ENCODE measurements at regions not wholly inside any gene's neighbourhood (a gene's known extent, or its start where the extent isn't known, plus 50 kb on each side); places are given as distances from the start of the nearest gene placed in this dataset.

GRCh38 chr15:98555173-98555515 is 93.2 kb upstream of the IGF1R start:
- H3K9me3 Mint-ChIP-seq (ENCODE audit: low read depth, unreplicated experiment), result no peaks in the 10 kb centered on the region
- intact Hi-C loops (cut with micrococcal nuclease; ENCODE audit: unreplicated experiment), result no loop called here
- no peak for DNase-seq
- BruUV-seq (replicated peaks), result no TSS peak
- TF ChIP-seq CTCF (IDR thresholded peaks at IDR 0.05; ENCODE audit: unreplicated experiment), result no peak
- no peak overlapping the region for H3K27ac Mint-ChIP-seq (ENCODE audit: unreplicated experiment)
- H3K27me3 Mint-ChIP-seq (ENCODE audit: unreplicated experiment), result peaks cover 69% of the 10 kb centered on the region
- CTCF ChIA-PET, result no interaction called here
- H3K4me1 Mint-ChIP-seq (ENCODE audit: low read depth, unreplicated experiment), result no peaks in the 10 kb centered on the region
- no peak overlapping the region for H3K4me3 Mint-ChIP-seq (ENCODE audit: low read depth, unreplicated experiment)
- no peaks in the 10 kb centered on the region for H3K36me3 Mint-ChIP-seq (ENCODE audit: insufficient read depth, unreplicated experiment)

- DNase-seq, result no peak
- H3K36me3 Mint-ChIP-seq (ENCODE audit: insufficient read depth, unreplicated experiment), result no peaks in the 10 kb centered on the region
- H3K4me1 Mint-ChIP-seq (ENCODE audit: low read depth, unreplicated experiment), result no peaks in the 10 kb centered on the region
- no peaks in the 10 kb centered on the region for H3K9me3 Mint-ChIP-seq (ENCODE audit: low read depth, unreplicated experiment)
- no TSS peak for BruUV-seq (replicated peaks)
- CTCF ChIA-PET, result no interaction called here
- H3K27me3 Mint-ChIP-seq (ENCODE audit: unreplicated experiment), result peaks cover 69% of the 10 kb centered on the region
- H3K4me3 Mint-ChIP-seq (ENCODE audit: low read depth, unreplicated experiment), result no peak overlapping the region
- no peak for TF ChIP-seq CTCF (IDR thresholded peaks at IDR 0.05; ENCODE audit: unreplicated experiment)
- intact Hi-C loops (cut with micrococcal nuclease; ENCODE audit: unreplicated experiment), result no loop called here
- H3K27ac Mint-ChIP-seq (ENCODE audit: unreplicated experiment), result no peak overlapping the region
Measured at GRCh38 chr15:98556321-98556720, 92.0 kb upstream of the IGF1R start.

- Mint-ChIP-seq H3K36me3 (ENCODE audit: insufficient read depth, unreplicated experiment) (no peaks in the 10 kb centered on the region), H3K27ac (ENCODE audit: unreplicated experiment) (no peak overlapping the region), H3K4me3 (ENCODE audit: low read depth, unreplicated experiment) (no peak overlapping the region), H3K4me1 (ENCODE audit: low read depth, unreplicated experiment) (no peaks in the 10 kb centered on the region), H3K27me3 (ENCODE audit: unreplicated experiment) (peaks cover 50% of the 10 kb centered on the region), H3K9me3 (ENCODE audit: low read depth, unreplicated experiment) (no peaks in the 10 kb centered on the region)
- CTCF ChIA-PET, result no interaction called here
- no TSS peak for BruUV-seq (replicated peaks)
- no peak for TF ChIP-seq CTCF (IDR thresholded peaks at IDR 0.05; ENCODE audit: unreplicated experiment)
- no peak for DNase-seq
- intact Hi-C loops (cut with micrococcal nuclease; ENCODE audit: unreplicated experiment), result no loop called here
Measured at GRCh38 chr15:98560338-98560737, 88.0 kb upstream of the IGF1R start.

GRCh38 chr15:98561169-98561941 is 87.0 kb upstream of the IGF1R start:
- DNase-seq, result no peak
- Mint-ChIP-seq H3K4me1 (ENCODE audit: low read depth, unreplicated experiment) (no peaks in the 10 kb centered on the region), H3K9me3 (ENCODE audit: low read depth, unreplicated experiment) (no peaks in the 10 kb centered on the region), H3K36me3 (ENCODE audit: insufficient read depth, unreplicated experiment) (no peaks in the 10 kb centered on the region), H3K27me3 (ENCODE audit: unreplicated experiment) (peaks cover 49% of the 10 kb centered on the region), H3K27ac (ENCODE audit: unreplicated experiment) (no peak overlapping the region), H3K4me3 (ENCODE audit: low read depth, unreplicated experiment) (no peak overlapping the region)
- CTCF ChIA-PET, result no interaction called here
- intact Hi-C loops (cut with micrococcal nuclease; ENCODE audit: unreplicated experiment), result no loop called here
- BruUV-seq (replicated peaks), result no TSS peak
- no peak for TF ChIP-seq CTCF (IDR thresholded peaks at IDR 0.05; ENCODE audit: unreplicated experiment)
